IMR-90 (cell line): ENCODE measurements at regions not wholly inside any gene's neighbourhood (a gene's known extent, or its start where the extent isn't known, plus 50 kb on each side); places are given as distances from the start of the nearest gene placed in this dataset.

Source experiments
- ATAC-seq: fragments of 200-7000 bp; cut with Tn5 transposase; 2 replicates; pipeline ENCODE4 v1.9.1; 2020; ENCODE audit warnings: low read depth, mild to moderate bottlenecking, moderate library complexity
- BruUV-seq: library from RNA; stranded (reverse); fragments of 400-500 nt; replicated peaks from 2 replicates; lab custom pipeline; 2021; lab: Mats Ljungman, UMichigan
- CTCF ChIA-PET: fragments of 300-600 bp; formaldehyde crosslinking; extraction: SDS; loops from one replicate; lab custom pipeline; 2021; ENCODE audit warnings: antibody characterized with exemption; lab: Yijun Ruan, JAX
- POLR2A ChIA-PET: fragments of 300-600 bp; sonication (Branson Sonifier 250); formaldehyde crosslinking; loops from one replicate; lab custom pipeline; 2022; ENCODE audit warnings: antibody characterized with exemption; ENCODE audit not compliant: unreplicated experiment; lab: Charles Lee
- DNase-seq: peaks from one replicate; pipeline ENCODE4 v3.0.0; 2013
- H2AFZ ChIP-seq: replicated peaks from 2 replicates; pipeline ENCODE3; 2013; ENCODE audit warnings: low read length, mild to moderate bottlenecking; ENCODE audit not compliant: poor library complexity
- H2AK5ac ChIP-seq: 2 replicates; pipeline ENCODE4 v1.6.1; 2013; ENCODE audit warnings: low read depth, low read length, inconsistent platforms
- H2AK9ac ChIP-seq: replicated peaks from 2 replicates; pipeline ENCODE3; 2013; ENCODE audit warnings: mild to moderate bottlenecking, low read depth, low read length, moderate library complexity; ENCODE audit not compliant: poor library complexity
- H2BK120ac ChIP-seq: 2 replicates; pipeline ENCODE4 v1.6.1; 2013; ENCODE audit warnings: low read depth, low read length, inconsistent platforms
- H2BK15ac ChIP-seq: 3 replicates; pipeline ENCODE4 v1.6.1; 2013; ENCODE audit warnings: low read depth, low read length, inconsistent platforms
- H2BK20ac ChIP-seq: 2 replicates; pipeline ENCODE4 v1.6.1; 2013; ENCODE audit warnings: low read depth, mild to moderate bottlenecking, inconsistent platforms, low read length, moderate library complexity
- H2BK5ac ChIP-seq: 2 replicates; pipeline ENCODE4 v1.6.1; 2013; ENCODE audit warnings: mild to moderate bottlenecking, low read depth, low read length, inconsistent platforms; ENCODE audit not compliant: poor library complexity, severe bottlenecking
- H3K14ac ChIP-seq: replicated peaks from 2 replicates; pipeline ENCODE4 v1.6.1; 2013; ENCODE audit warnings: low read depth, low read length, inconsistent platforms
- H3K18ac ChIP-seq: 2 replicates; pipeline ENCODE4 v1.6.1; 2013; ENCODE audit warnings: low read depth, low read length, control low read depth
- H3K23ac ChIP-seq: 2 replicates; pipeline ENCODE4 v1.6.1; 2013; ENCODE audit warnings: low read depth, low read length, inconsistent platforms
- H3K27ac ChIP-seq: 2 replicates; pipeline ENCODE4 v1.5.1; 2013; ENCODE audit warnings: mild to moderate bottlenecking, control low read depth, low read length; ENCODE audit not compliant: insufficient read depth
- H3K27me3 ChIP-seq: 2 replicates; pipeline ENCODE4 v1.6.1; 2013; ENCODE audit warnings: low read length; ENCODE audit not compliant: control insufficient read depth, insufficient read depth
- H3K36me3 ChIP-seq: 2 replicates; pipeline ENCODE4 v1.6.1; 2013; ENCODE audit warnings: low read length, mixed read lengths; ENCODE audit not compliant: control insufficient read depth, insufficient read depth
- H3K4ac ChIP-seq: 2 replicates; pipeline ENCODE4 v1.6.1; 2013; ENCODE audit warnings: low read depth, low read length, inconsistent platforms
- H3K4me1 ChIP-seq: 2 replicates; pipeline ENCODE4 v1.6.1; 2013; ENCODE audit warnings: low read length, mixed read lengths; ENCODE audit not compliant: control insufficient read depth, insufficient read depth
- H3K4me2 ChIP-seq: 2 replicates; pipeline ENCODE4 v1.6.1; 2013; ENCODE audit warnings: low read depth, mild to moderate bottlenecking, control low read depth, low read length, moderate library complexity
- H3K4me3 ChIP-seq: 2 replicates; pipeline ENCODE4 v1.5.1; 2013; ENCODE audit warnings: low read depth, mild to moderate bottlenecking, control low read depth, low read length, moderate library complexity; ENCODE audit not compliant: insufficient read depth
- H3K56ac ChIP-seq: 2 replicates; pipeline ENCODE4 v1.6.1; 2013; ENCODE audit warnings: low read length, inconsistent platforms; ENCODE audit not compliant: insufficient read depth; ENCODE audit errors: extremely low read depth
- H3K79me1 ChIP-seq, 2 experiments: 2 replicates each; pipeline ENCODE4 v1.6.1; 2013; ENCODE audit warnings: low read length in 2 of 2, inconsistent platforms in 1 of 2, low read depth in 1 of 2
- H3K9ac ChIP-seq: 2 replicates; pipeline ENCODE4 v1.6.1; 2013; ENCODE audit warnings: low read depth, low read length, control low read depth
- H3K9me1 ChIP-seq: 2 replicates; pipeline ENCODE4 v1.6.1; 2013; ENCODE audit warnings: low read length, inconsistent platforms; ENCODE audit not compliant: insufficient read depth
- H3K9me3 ChIP-seq: 2 replicates; pipeline ENCODE4 v1.6.1; 2013; ENCODE audit warnings: low read length; ENCODE audit not compliant: control insufficient read depth, insufficient read depth
- H4K20me1 ChIP-seq: 2 replicates; pipeline ENCODE4 v1.6.1; 2013; ENCODE audit warnings: low read length, inconsistent platforms; ENCODE audit not compliant: insufficient read depth
- H4K5ac ChIP-seq: 2 replicates; pipeline ENCODE4 v1.6.1; 2013; ENCODE audit warnings: mild to moderate bottlenecking, low read depth, low read length, control low read depth
- H4K8ac ChIP-seq, 2 experiments: 2 replicates each; pipeline ENCODE4 v1.6.1; 2013; ENCODE audit warnings: low read depth in 2 of 2, low read length in 2 of 2, control low read depth in 1 of 2, inconsistent platforms in 1 of 2
- H4K91ac ChIP-seq: 2 replicates; pipeline ENCODE4 v1.6.1; 2013; ENCODE audit warnings: low read depth, low read length, inconsistent platforms; ENCODE audit not compliant: insufficient read depth
- BHLHE40 ChIP-seq: fragments of 150-350 bp; IDR thresholded peaks from 2 replicates; pipeline ENCODE4 v1.6.1; 2016; ENCODE audit warnings: mild to moderate bottlenecking, low read depth, low read length
- CTCF ChIP-seq: conservative IDR thresholded peaks from 2 replicates; pipeline ENCODE4 v1.5.1; 2012; ENCODE audit warnings: mild to moderate bottlenecking, low read depth, low read length, improper control_type of control experiment
- ELK1 ChIP-seq: fragments of 150-350 bp; IDR thresholded peaks from 2 replicates; pipeline ENCODE4 v1.6.1; 2016; ENCODE audit warnings: low read depth, mild to moderate bottlenecking, low read length, moderate library complexity, borderline replicate concordance
- MXI1 ChIP-seq: IDR thresholded peaks from 2 replicates; pipeline ENCODE4 v1.6.1; 2012; ENCODE audit warnings: low read depth, mild to moderate bottlenecking, low read length, moderate library complexity, borderline replicate concordance
- NFE2L2 ChIP-seq: fragments of 150-350 bp; IDR thresholded peaks from 2 replicates; pipeline ENCODE4 v1.6.1; 2016; ENCODE audit warnings: low read depth, mild to moderate bottlenecking, low read length
- RAD21 ChIP-seq: IDR thresholded peaks from 2 replicates; pipeline ENCODE4 v1.6.1; 2012; ENCODE audit warnings: low read length, improper control_type of control experiment
- SMC3 ChIP-seq: fragments of 150-350 bp; IDR thresholded peaks from 2 replicates; pipeline ENCODE4 v1.6.1; 2016; ENCODE audit warnings: low read depth, mild to moderate bottlenecking, antibody characterized with exemption, low read length, moderate library complexity
- WGBS, 2 experiments: methylation state at CpG; one replicate each; pipeline versions ENCODE4 v1.1.5 to v1.1.7; 2013; ENCODE audit warnings: missing lambda C conversion rate in 2 of 2; ENCODE audit not compliant: insufficient read length in 1 of 2; ENCODE audit errors: extremely low coverage in 2 of 2; 5-methylcytosine and 5-hydroxymethylcytosine counted together
- dilution Hi-C: fragments of 300-500 bp; cut with HindIII; formaldehyde crosslinking; loops from one replicate; pipeline ENCODE4 v1.14.3; 2018; ENCODE audit warnings: low sequenced_read_pairs; ENCODE audit not compliant: unreplicated experiment
- in situ Hi-C: fragments of 300-500 bp; cut with MboI; formaldehyde crosslinking; loops from 3 replicates; pipeline ENCODE4 v1.14.3; 2019; ENCODE audit warnings: low sequenced_read_pairs, inconsistent platforms, mixed read lengths
- intact Hi-C: fragments of 100-400 bp; cut with micrococcal nuclease; formaldehyde crosslinking; loops from 2 replicates; pipeline ENCODE4 v1.10.0; 2022

- H3K9me3 ChIP-seq, result no peaks in the 10 kb centered on the region
- H3K27ac ChIP-seq, result no peak overlapping the region
- no peak for DNase-seq
- no peak overlapping the region for H3K4me3 ChIP-seq
- no peak overlapping the region for H2BK5ac ChIP-seq
- ChIA-PET CTCF (no interaction called here), POLR2A (no interaction called here)
- no peak overlapping the region for H4K5ac ChIP-seq
- no peak overlapping the region for H2BK20ac ChIP-seq
- H3K18ac ChIP-seq, result no peak overlapping the region
- H3K27me3 ChIP-seq, result peaks cover 39% of the 10 kb centered on the region
- WGBS, 2 experiments, result no CpG with 5 or more reads among the region's 4 CpGs
- no peaks in the 10 kb centered on the region for H3K36me3 ChIP-seq
- H4K91ac ChIP-seq, result no peak overlapping the region
- H4K20me1 ChIP-seq, result no peaks in the 10 kb centered on the region
- H3K4me2 ChIP-seq, result no peak overlapping the region
- no peak overlapping the region for H3K14ac ChIP-seq
- H3K4me1 ChIP-seq, result no peaks in the 10 kb centered on the region
- no peaks in the 10 kb centered on the region for H3K9me1 ChIP-seq
- H2AK5ac ChIP-seq, result no peak overlapping the region
- intact Hi-C loops, result no loop called here
- ATAC-seq, result no peak
- H4K8ac ChIP-seq, result no peak overlapping the region
- in situ Hi-C loops, result no loop called here
- no peak overlapping the region for H2AK9ac ChIP-seq
- H2BK120ac ChIP-seq, result no peak overlapping the region
- no peaks in the 10 kb centered on the region for H3K79me1 ChIP-seq
- BruUV-seq, result no TSS peak
- no peak overlapping the region for H3K56ac ChIP-seq
- no peak overlapping the region for H3K9ac ChIP-seq
- TF ChIP-seq SMC3, result no peak
- no peak for TF ChIP-seq RAD21
- no peak for TF ChIP-seq NFE2L2
- TF ChIP-seq BHLHE40, result no peak
- TF ChIP-seq CTCF, result no peak
- no peak for TF ChIP-seq MXI1
- TF ChIP-seq ELK1, result no peak
- no peak overlapping the region for H3K4ac ChIP-seq
- no peak overlapping the region for H2AFZ ChIP-seq
- dilution Hi-C loops, result no loop called here
- H2BK15ac ChIP-seq, result no peak overlapping the region
- H3K23ac ChIP-seq, result no peak overlapping the region
These were observed 292.8 kb downstream of the CDC5L start for GRCh38 chr6:44680202-44680720.
